DMS 273 (cell line): ENCODE measurements at regions not wholly inside any gene's neighbourhood (a gene's known extent, or its start where the extent isn't known, plus 50 kb on each side); places are given as distances from the start of the nearest gene placed in this dataset.
A peak's percentile ranks its signal among the peaks of the same experiment; 100 is the strongest.
"Not testable (repeated sequence)": the region's sequence is repeated elsewhere in the genome, so short reads cannot be mapped to it uniquely, and the experiment has no call there.

Experiments used
- DNase-seq: peaks from one replicate; lab custom pipeline; 2025; ENCODE audit not compliant: unreplicated experiment; lab: John Stamatoyannopoulos, UW

DNA sequence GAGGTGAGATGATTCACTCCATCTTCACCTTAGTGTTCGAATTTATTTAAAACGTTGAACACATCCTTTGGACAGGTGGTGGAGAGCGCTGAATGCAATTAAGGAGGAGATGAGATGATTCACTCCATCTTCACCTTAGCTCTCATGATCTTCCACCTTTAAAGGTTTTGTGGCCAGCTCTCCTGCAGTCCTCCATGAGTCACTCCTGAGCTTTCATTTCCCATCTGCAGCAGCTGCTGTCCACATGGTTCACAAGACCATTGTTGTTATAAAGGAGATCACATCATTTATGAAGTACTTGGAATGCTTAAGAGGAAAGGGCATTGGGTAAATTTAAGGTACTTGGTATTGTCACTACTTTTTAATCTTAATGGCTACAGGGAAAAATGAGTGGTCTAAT lies 298.5 kb downstream of the PAX3 start:
- DNase-seq: peak; percentile 45

DNA sequence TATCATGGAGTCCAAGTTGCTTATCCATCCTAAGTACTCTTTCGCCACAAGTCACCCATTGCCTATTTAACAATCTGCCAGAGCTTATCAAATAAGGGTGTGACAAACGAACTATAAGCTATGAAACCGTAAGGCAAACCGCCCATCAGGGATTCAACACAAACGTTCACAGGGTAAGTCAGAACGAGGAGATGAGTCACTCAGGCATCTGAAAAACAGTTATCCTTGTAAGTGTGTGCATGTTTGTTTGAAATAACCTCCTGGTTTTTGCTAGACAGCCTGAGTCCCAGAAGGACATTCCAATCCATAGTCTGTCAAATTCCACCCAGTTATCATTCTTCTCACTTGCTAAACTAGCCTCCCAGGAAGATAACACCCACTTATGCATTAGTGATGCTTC lies 299.1 kb downstream of the PAX3 start:
- no peak for DNase-seq

DNA sequence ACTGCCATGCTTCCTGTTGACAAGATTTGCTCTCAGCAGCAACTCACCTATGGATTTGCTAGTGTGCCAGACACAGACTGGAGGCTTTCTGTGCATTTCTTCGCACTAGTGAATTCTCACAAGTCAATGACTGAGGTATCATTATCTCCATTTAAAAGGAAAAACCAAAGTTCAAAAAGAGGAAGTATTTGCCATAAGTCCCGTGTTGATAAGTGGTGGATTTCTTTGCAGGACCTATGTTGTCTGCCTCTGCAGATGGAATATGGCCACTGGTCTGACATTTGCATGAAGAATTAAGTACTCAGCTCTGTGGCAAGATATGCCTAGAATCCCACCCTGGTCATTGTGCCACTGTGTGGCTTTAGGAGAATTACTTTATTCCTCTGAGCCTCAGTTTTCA lies 299.6 kb downstream of the PAX3 start:
- DNase-seq: no peak

DNA sequence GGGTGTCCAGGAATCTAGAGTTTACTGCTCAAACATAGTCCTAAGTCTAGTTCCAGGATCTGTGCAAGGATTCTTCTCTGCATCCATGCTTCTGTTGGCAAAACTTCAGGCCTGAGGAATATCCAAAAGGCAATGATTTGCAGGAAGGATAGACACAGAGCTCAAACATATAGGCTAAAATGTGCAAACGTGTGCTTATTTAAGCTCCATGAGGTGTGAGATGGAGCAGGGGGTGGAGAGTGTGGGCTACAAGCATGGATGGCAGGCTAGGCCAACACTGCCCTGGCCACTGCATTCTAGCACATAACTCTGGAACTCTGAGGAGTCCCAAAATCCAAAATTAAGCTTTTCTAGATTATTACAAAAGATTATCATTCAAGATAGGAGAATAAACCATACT lies 301.1 kb downstream of the PAX3 start:
- no peak for DNase-seq

DNA sequence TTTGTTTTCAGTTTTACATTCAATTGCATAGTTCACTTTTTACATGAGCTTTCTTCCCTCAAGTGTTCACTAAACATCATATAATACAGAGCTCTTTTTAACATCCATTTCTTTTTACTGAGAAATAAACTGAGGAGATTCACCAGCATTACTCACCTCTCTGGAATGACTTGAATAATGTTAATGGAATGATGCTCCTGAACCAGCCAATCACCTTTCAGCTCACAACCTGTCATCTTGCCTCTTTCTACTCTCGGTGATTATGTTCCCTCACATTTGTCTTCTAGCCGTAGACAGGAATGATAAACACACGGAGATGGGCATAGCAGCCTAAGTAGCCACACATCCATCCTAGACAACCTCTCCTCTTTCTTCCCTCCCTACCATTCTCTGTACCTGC lies 301.7 kb downstream of the PAX3 start:
- DNase-seq: no peak

DNA sequence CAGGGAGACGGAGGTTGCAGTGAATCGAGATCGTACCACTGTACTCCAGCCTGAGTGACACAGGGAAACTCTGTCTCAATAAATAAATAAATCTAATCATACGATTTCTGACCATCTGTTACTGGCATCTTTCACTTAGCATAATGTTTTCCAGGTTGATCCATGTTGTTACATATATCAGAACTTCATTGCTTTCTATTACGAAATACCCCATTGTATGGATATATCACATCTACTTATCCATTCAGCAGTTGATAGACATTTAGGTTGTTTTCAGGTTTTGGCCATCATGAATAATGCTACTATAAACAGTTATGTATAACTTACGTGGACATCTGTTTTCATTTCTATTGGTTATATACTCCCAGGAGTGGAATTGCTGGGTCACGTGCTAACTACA lies 303.9 kb downstream of the PAX3 start:
- DNase-seq: no peak

DNA sequence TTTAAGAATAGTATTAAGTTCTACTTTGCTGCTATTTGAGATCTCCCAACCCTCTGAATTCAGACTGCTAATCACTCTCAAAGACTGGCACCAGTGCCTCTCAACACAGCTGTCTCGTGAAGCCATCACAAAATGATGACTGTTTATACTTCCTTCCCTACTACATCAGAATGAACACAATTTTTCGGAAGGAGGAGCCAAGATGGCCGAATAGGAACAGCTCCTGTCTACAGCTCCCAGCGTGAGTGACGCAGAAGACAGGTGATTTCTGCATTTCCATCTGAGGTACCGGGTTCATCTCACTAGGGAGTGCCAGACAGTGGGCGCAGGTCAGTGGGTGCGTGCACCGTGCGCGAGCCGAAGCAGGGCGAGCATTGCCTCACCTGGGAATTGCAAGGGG lies 314.4 kb downstream of the PAX3 start:
- DNase-seq: not testable (repeated sequence)

DNA sequence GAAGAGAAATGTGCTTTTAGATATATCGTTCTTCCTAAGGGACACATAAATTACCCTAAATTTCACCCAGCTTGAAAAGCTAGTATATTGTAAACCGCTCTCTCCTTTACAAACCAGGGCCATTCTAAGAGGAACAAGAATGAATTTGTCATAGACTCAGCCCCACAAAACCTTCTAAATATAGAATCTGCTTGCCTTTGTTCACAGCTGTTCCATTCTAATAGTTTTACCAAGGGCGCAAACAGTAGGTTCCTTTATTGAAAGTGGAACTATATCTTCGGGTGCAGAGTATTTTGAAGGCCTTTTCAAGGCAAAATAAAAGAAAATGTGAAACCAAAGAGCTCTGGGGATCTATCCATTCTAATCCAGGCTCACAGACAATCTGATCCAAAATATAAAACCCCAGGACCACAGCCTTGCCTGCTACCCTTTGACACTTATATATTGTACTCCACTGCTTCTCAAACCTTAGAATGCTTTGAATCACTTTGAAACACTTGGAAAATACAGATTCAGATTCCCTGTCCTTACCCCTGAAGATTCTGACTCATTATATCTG lies 316.8 kb downstream of the PAX3 start:
- no peak for DNase-seq

DNA sequence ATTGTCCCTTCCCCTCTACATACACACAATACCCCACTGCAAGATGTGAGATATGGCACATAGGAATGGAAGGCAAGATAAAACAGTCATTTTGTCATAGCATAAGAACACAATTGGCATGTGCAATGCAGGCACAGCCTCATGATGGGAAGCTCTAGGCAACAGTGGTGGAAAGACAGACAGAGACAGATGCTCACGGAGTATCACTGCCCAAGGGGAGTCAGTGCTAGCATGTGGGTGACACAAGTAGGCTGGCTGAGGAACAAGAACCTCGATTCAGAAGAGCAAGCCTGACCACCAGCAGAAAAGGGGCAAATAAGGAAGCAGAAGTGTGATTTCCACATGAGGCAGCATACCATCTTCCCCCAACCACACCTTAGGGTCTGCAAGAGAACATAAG lies 323.6 kb downstream of the PAX3 start:
- DNase-seq: no peak

DNA sequence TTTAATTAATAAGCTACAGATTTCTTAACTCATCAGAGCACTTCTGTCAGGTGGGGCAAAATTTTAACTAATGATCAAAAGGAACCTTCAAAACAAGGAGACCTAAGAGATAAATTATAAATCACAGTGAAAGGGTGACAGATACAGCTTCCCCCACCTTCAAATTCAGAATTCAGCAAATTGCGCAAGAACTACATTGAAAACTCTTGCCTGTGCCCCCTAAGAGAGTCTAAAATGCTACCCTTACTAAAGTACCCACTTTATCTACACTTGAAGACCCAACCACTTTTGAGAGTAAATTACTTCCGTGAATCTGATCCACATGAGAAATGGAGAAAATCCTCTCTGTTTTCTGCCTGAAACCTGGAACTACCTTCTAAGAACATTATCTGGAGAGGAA lies 324.9 kb downstream of the PAX3 start:
- DNase-seq: no peak

DNA sequence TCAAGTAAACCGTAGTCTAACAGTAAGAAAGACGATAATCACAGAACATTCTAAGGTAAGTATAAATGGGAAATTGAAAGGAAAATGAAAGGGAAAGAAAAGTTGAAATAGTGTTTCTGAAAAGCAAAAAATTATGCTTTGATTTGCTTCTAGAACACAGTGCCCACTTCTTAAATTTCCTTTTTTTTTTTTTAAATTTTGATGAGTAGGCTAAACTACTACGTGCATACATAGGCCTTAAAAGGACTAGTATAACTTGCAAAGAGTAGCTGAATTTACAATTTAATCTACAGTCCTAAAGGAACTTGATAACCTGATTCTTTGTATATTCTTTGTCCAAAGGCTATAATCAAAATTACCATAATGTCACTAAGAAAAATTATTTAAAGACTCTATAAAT lies 325.3 kb downstream of the PAX3 start:
- no peak for DNase-seq

DNA sequence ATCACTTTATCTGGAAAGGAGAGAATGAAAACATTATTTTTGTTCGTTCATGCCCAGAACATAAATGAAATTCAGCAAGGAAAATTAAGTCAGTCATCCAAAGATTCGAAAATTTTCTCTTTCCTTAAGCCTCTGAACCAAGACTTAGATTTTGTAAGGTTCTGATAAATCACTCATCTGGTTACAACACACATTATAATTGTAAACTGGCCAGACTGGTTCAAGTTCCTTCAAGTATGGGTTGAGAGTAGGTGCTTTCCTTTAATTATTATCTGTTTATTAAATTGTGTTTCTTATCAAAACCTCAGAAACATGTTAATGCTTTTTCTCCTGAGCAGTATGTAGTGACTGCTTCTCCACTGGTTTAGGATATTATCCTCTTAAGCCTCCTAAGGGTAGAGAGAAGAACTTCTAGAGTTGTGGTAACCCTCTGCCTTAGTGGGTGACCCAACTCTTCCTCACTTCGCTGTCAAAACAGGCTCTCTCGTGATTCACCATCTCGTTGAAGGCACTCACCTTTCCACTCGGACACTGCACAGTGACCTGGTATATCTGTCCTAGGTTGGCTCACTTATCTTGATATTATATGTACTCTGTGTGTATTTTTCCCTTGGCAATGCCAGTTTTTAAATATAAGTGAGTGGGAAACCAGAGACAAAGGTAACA lies 325.9 kb downstream of the PAX3 start:
- no peak for DNase-seq

DNA sequence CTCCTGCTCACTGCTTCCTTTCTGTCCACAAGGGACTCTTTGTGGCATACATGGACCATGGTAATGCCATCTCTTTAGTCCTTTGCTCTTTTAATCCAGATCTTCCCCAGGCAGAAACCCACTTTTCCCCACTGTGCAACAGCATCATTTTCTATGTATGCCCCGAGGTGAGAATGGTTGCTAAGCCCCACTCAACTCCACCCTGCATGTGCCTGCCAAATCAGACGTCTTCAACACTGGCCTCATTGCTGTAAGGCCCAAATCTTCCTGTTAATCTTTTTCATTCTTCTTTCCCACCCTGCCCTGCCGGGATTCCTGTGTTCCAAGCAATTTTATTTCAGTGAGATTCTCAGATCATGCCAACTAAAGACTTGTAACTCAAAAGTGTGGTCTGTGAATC lies 328.4 kb downstream of the PAX3 start:
- no peak for DNase-seq

DNA sequence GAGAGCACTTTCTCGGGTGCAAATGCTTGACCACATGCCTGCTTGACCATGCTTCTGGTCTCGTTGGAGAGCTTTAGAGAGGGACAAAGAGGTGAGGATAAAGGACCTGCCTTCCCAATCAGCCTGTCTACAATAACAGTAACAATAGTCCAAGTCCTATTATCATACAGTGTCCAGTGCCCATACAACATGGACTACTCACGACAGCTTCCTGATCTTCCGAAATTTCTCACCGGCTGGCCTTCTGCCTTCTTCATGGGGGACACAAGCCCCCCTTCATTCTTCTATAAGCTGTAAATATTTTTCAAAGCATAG lies 329.0 kb downstream of the PAX3 start:
- no peak for DNase-seq

DNA sequence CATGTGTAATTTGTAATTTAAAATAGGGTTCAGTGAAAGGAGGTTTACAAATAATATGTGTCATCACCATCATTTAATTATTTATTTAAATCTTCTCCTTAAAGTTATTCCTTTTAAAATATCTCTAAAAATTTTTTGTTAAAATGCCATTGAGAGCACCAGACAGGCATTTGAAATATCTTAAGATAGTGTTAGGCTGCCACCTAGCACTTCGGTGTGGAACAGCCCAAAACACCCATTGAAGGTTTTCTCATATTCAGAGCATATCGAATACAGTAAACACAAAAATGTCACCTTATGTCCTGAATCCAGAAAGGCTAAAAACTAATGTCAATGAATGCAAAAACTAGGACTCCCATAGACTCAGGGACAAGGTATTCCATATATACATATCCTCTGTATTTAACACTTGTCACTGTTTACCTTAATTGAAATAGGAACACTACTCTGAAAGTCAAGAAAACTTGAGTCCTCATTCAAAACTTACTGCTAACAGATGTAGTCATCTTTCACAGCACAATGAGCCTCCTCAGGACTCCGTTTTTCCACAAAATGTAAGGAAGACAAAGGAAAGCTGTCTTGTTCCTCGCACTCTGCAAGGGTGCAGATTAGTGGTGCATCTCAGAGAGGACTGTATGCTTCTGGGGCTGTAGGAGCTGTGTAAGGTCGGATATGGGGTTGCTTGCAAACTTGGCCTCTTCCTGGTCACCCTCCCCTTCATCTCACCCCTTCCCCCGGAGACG lies 329.5 kb downstream of the PAX3 start:
- DNase-seq: peak; percentile 67

DNA sequence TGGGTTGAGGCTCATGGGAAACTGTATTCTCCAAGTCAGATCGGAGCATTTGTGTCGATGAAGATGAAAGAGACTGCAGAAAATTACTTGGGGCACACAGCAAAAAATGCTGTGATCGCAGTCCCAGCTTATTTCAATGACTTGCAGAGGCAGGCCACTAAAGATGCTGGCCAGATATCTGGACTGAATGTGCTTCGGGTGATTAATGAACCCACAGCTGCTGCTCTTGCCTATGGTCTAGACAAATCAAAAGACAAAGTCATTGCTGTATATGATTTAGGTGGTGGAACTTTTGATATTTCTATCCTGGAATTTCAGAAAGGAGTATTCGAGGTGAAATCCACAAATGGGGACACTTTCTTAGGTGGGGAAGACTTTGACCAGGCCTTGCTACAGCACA lies 336.6 kb downstream of the PAX3 start:
- no peak for DNase-seq

DNA sequence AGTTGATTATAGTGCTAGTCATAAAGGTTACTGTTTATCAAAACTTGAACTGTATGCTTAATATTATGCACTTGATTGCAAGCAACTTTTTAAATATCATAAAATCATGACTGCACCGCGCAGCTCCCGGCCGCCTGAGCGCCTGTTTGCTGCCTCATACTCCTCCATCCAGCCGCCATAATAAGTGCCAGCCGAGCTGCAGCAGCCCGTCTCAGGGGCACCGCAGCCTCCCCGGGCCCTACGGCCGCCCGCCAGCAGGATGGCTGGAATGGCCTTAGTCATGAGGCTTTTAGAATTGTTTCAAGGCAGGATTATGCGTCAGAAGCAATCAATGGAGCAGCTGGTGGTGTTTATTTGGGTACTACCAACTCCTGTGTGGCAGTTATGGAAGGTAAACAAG lies 337.2 kb downstream of the PAX3 start:
- DNase-seq: no peak

DNA sequence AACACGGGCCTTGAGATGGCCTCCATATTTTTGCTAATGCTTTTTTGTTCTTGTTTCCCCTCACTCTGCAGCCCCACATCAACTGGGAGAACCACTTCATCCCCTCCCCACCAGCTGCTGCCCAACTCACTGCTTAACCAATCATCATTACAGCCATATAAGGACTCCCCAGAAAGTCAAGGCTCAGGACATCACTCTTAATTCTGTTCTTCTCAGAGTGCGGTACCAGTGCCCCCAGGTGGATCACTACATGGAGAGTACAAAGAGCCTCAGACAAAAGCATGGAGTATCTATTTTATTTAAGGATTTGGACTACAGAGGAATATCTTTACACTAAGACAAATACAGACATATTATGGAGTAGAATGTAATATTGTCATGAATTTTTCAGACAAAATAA lies 340.6 kb downstream of the PAX3 start:
- peak; percentile 51 for DNase-seq

DNA sequence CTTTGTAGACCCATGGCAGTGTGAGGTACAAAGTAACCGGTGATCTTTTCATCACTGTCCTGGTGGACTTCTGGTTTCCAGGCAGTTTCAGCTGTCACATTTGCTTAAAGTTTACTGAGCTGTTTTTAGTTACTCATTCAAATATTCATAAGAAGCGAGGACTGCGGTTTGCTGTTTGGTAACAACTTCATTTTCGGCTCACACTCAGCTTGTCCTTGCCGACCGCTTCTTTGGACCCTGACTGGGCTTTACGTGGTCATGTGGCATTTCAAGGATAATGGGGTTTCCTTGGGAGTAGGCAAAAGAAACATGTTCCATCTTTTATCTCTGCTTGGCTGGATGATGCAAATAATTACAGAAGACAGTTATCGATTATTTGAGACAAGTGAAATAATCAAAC lies 350.7 kb downstream of the PAX3 start:
- DNase-seq: no peak

DNA sequence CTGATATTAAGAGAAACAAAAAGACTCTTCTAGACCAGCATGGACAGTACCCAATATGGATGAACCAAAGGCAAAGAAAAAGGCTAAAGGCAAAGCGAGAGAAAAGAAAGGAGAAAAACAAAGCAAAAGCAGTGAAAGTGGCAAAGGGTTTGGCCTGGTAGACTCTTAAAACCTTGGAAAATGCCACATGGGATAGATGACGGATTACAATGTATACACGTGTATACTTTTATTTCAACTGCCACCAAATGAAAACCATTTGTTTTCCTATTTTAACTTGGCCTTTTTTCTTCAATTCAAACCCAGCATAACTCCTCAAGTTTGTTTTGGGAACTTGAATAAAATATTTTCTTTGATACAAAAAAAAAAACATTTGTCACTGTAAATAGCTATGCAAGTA lies 354.3 kb downstream of the PAX3 start:
- DNase-seq: not testable (repeated sequence)

DNA sequence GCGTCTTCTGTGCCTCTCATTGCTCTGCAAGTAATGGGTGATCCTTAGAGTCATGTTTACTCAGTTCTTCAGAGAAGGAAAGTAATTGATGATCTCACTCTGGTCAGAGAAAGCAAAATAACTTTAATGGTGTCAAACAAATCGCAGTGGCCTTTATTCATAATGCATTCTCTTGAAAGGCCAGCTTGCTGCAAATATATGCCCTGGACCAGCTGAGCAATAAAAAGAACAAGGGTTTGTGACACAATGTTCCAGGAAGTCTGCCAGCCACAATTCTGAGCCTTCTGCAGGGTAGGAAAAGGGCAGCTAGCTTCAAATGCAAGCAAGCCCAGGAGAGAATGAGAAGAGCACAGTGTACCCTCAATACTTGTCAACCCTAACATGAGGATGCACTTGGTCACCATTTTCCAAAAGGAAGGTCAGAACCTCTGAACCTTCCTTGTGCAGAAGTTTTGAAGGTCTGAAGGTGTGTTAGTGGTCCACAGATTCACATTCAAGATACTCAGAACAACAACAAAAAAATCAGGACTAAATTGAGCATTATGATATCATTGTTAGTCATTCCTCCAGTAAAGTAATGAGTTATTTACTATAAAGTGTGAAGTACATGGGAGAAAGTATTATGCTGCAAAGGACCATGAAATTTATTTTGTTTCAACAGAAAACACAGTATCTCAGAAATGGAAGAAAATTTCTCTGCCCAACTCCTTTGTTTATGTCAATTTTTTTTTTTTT lies 355.6 kb downstream of the PAX3 start:
- DNase-seq: no peak
